GM10266 (cell line): ENCODE measurements at regions not wholly inside any gene's neighbourhood (a gene's known extent, or its start where the extent isn't known, plus 50 kb on each side); places are given as distances from the start of the nearest gene placed in this dataset.

Experiments
- DNase-seq: peaks from one replicate; pipeline ENCODE4 v3.0.0; 2012; ENCODE audit errors: extremely low spot score
- CTCF ChIP-seq: IDR thresholded peaks from 2 replicates; pipeline ENCODE4 v1.5.1; 2012; ENCODE audit warnings: mild to moderate bottlenecking, low read depth; ENCODE audit not compliant: control insufficient read depth, insufficient read depth; ENCODE audit errors: missing control alignments

DNA sequence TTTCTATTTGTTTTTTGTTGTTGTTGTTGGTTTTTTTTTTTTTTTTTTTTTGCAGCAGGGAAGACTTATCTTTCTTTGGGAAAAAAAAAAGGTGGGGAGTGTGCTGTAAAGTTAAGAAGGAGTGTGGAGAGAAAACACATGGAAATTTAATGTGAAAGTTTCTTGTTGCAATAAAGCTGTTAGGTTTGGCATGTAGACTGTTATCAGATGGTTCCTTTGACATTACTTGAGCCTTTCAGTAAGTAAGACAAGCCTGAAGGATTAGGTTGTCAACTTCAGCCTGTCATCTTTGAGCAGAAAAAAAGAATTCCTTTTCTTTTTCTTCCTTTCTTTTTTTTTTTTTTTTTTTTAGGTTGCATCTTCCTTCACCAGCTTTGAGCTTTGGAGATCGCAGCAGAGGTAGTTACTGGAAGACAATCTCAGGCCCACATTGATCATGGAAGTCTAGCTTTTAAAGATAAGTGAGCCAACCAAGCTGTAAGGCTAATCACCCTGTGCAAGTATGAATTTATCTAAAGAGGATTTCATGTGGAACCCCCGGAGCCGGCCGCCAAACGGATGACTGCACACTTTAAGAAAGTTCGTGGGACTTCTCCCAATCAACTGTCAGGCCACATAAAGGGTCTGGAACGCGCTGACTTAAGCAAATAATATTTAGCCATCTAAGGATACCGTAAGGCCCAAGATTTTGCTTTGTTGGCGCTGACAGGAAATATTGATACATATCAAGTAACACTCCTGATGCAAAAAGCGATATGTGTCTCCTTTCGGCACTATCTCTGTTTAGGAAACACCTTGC is 1040.1 kb upstream of the NR2F2 start:
- no peak for DNase-seq
- no peak for TF ChIP-seq CTCF

DNA sequence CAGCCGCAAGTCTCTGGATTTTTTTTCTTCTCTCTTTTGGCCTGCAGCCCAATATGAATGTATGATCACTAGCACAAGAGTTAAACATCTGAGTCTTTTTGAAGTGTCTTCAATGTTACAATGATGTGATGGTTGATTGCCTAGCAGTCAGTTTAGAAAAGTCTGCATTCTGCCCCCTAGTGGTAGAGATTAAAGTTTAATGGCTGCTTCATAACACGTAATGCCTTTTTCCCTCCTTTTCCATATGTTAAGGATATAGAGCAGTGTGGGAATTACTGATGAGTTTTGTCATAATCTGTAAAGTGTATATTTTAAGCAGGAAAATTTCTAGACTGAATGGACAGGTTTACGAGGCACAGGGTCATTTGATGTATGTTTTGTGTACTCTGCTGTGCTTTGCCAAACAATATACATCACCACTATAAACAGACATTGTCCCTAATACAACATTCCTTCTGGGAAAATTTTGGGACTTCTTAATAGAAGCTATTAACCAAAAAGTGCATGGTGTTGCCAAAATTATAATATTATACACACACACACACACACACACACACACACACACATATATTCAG is 1038.5 kb upstream of the NR2F2 start:
- DNase-seq, result peak; percentile 21
- TF ChIP-seq CTCF, result peak; percentile 38

GRCh38 chr15:95292785-95293450 is 1037.6 kb upstream of the NR2F2 start:
- no peak for DNase-seq
- no peak for TF ChIP-seq CTCF

- DNase-seq, result no peak
- TF ChIP-seq CTCF, result no peak
Observed at GRCh38 chr15:95293456-95294031, 1037.0 kb upstream of the NR2F2 start.

GRCh38 chr15:95295363-95295762 is 1035.1 kb upstream of the NR2F2 start:
- no peak for TF ChIP-seq CTCF
- DNase-seq, result no peak

GRCh38 chr15:95295896-95296625 is 1034.4 kb upstream of the NR2F2 start:
- TF ChIP-seq CTCF, result no peak
- no peak for DNase-seq
